ENCODE measurements at regions not wholly inside any gene's neighbourhood (a gene's known extent, or its start where the extent isn't known, plus 50 kb on each side); places are given as distances from the start of the nearest gene placed in this dataset.

GRCh38 chr7:41185851-41186250 is 517.0 kb downstream of the INHBA start:
- DNase-seq (ENCODE audit: low spot score) = no peak

- no peak for DNase-seq (ENCODE audit: low spot score)
These were observed 519.1 kb downstream of the INHBA start for GRCh38 chr7:41183741-41184140.

- no peak for DNase-seq (ENCODE audit: low spot score)
These were observed 520.1 kb downstream of the INHBA start for GRCh38 chr7:41182782-41183181.

- DNase-seq (ENCODE audit: low spot score) = no peak
These were observed 527.5 kb downstream of the INHBA start for GRCh38 chr7:41175435-41175834.

GRCh38 chr7:41174521-41174920 is 528.4 kb downstream of the INHBA start:
- DNase-seq (ENCODE audit: low spot score) = no peak

GRCh38 chr7:41170466-41170865 is 532.4 kb downstream of the INHBA start:
- no peak for DNase-seq (ENCODE audit: low spot score)

- DNase-seq (ENCODE audit: low spot score) = no peak
These were observed 533.6 kb downstream of the INHBA start for GRCh38 chr7:41169317-41169716.

GRCh38 chr7:41167836-41168235 is 535.1 kb downstream of the INHBA start:
- DNase-seq (ENCODE audit: low spot score) = no peak

GRCh38 chr7:41164440-41164839 is 538.5 kb downstream of the INHBA start:
- no peak for DNase-seq (ENCODE audit: low spot score)

GRCh38 chr7:41163991-41164390 is 538.9 kb downstream of the INHBA start:
- DNase-seq (ENCODE audit: low spot score) = no peak

GRCh38 chr7:41162612-41163011 is 540.3 kb downstream of the INHBA start:
- DNase-seq (ENCODE audit: low spot score) = no peak

- no peak for DNase-seq (ENCODE audit: low spot score)
These were observed 541.8 kb downstream of the INHBA start for GRCh38 chr7:41161041-41161587.

- no peak for DNase-seq (ENCODE audit: low spot score)
These were observed 546.6 kb downstream of the INHBA start for GRCh38 chr7:41156268-41156667.

GRCh38 chr7:41153268-41153667 is 549.6 kb downstream of the INHBA start:
- DNase-seq (ENCODE audit: low spot score) = no peak

GRCh38 chr7:41152179-41152678 is 550.7 kb downstream of the INHBA start:
- no peak for DNase-seq (ENCODE audit: low spot score)

- DNase-seq (ENCODE audit: low spot score) = no peak
These were observed 553.3 kb downstream of the INHBA start for GRCh38 chr7:41149576-41149975.

- no peak for DNase-seq (ENCODE audit: low spot score)
These were observed 554.4 kb downstream of the INHBA start for GRCh38 chr7:41148521-41148951.

- no peak for DNase-seq (ENCODE audit: low spot score)
These were observed 555.0 kb downstream of the INHBA start for GRCh38 chr7:41147606-41148485.

- DNase-seq (ENCODE audit: low spot score) = no peak
These were observed 556.5 kb downstream of the INHBA start for GRCh38 chr7:41146429-41146828.

GRCh38 chr7:41145656-41146055 is 557.2 kb downstream of the INHBA start:
- no peak for DNase-seq (ENCODE audit: low spot score)

GRCh38 chr7:41142904-41143473 is 559.9 kb downstream of the INHBA start:
- no peak for DNase-seq (ENCODE audit: low spot score)

GRCh38 chr7:41139789-41140188 is 563.1 kb downstream of the INHBA start:
- no peak for DNase-seq (ENCODE audit: low spot score)

GRCh38 chr7:41136551-41136950 is 566.3 kb downstream of the INHBA start:
- DNase-seq (ENCODE audit: low spot score) = no peak

Measured in mucosa of gallbladder (tissue), 1 donor.